ENCODE measurements at regions not wholly inside any gene's neighbourhood (a gene's known extent, or its start where the extent isn't known, plus 50 kb on each side); places are given as distances from the start of the nearest gene placed in this dataset.

DNA sequence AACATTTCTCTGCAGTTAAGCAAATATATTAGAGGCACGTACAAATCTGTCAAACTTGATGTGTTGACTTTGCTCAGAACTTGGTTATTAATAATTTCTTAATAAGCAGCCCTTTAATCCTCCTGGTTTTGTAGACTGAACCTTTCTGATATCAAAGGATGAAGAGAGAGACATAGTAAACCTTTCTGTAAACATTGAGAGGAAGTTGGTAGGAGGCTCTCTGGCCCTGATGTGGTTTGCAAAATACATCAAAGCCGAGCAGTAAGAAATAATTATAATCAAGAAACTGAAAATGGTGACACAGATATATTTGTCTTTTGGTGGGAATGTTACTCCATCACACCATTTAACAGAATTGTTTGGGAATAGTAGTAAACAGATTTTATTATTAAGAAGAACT is 111.9 kb downstream of the OXSM start:
- H3K4me3 ChIP-seq: no peak overlapping the region

DNA sequence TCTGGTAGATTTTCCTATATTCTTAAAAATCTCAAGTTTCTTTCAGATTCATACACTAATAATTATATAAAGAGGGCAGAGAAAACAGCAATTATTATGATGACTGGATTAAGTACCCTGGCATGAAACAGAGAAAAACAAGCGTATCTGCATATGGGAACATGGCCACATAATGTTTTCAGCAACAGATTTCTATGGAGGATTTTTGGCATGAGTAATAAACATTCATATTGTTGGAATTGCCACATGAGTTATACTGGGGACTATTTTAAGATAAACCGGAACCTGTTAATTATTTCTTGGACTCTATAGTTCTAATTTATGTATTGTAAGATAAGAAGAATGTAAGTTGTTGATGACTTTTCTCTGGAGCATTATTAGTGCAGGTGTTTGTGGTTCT is 112.7 kb downstream of the OXSM start:
- Histone ChIP-seq H3K9ac (ENCODE audit: low read depth in 2 of 2, low read length in 2 of 2) (no peak overlapping the region), H3K4me3 (no peak overlapping the region), H3K9me3 (no peaks in the 10 kb centered on the region), H3K27me3 (no peaks in the 10 kb centered on the region), H3K27ac (no peak overlapping the region), H3K36me3 (no peaks in the 10 kb centered on the region), H3K4me1 (no peaks in the 10 kb centered on the region)
- intact Hi-C loops (cut with DNase I): no loop called here
- DNase-seq: no peak
- TF ChIP-seq, protein P1, sequence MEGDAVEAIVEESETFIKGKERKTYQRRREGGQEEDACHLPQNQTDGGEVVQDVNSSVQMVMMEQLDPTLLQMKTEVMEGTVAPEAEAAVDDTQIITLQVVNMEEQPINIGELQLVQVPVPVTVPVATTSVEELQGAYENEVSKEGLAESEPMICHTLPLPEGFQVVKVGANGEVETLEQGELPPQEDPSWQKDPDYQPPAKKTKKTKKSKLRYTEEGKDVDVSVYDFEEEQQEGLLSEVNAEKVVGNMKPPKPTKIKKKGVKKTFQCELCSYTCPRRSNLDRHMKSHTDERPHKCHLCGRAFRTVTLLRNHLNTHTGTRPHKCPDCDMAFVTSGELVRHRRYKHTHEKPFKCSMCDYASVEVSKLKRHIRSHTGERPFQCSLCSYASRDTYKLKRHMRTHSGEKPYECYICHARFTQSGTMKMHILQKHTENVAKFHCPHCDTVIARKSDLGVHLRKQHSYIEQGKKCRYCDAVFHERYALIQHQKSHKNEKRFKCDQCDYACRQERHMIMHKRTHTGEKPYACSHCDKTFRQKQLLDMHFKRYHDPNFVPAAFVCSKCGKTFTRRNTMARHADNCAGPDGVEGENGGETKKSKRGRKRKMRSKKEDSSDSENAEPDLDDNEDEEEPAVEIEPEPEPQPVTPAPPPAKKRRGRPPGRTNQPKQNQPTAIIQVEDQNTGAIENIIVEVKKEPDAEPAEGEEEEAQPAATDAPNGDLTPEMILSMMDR (IDR thresholded peaks at IDR 0.05): no peak

More for the DNA sequence above, 111.9 kb downstream of the OXSM start:
- Histone ChIP-seq H3K36me3 (no peaks in the 10 kb centered on the region), H3K27ac (no peak overlapping the region), H3K9ac (ENCODE audit: low read depth in 2 of 2, low read length in 2 of 2) (no peak overlapping the region), H3K9me3 (no peaks in the 10 kb centered on the region), H3K27me3 (no peaks in the 10 kb centered on the region), H3K4me1 (no peaks in the 10 kb centered on the region)
- no peak for DNase-seq
- TF ChIP-seq, protein P1 (IDR thresholded peaks at IDR 0.05): no peak
- intact Hi-C loops (cut with DNase I): no loop called here

DNA sequence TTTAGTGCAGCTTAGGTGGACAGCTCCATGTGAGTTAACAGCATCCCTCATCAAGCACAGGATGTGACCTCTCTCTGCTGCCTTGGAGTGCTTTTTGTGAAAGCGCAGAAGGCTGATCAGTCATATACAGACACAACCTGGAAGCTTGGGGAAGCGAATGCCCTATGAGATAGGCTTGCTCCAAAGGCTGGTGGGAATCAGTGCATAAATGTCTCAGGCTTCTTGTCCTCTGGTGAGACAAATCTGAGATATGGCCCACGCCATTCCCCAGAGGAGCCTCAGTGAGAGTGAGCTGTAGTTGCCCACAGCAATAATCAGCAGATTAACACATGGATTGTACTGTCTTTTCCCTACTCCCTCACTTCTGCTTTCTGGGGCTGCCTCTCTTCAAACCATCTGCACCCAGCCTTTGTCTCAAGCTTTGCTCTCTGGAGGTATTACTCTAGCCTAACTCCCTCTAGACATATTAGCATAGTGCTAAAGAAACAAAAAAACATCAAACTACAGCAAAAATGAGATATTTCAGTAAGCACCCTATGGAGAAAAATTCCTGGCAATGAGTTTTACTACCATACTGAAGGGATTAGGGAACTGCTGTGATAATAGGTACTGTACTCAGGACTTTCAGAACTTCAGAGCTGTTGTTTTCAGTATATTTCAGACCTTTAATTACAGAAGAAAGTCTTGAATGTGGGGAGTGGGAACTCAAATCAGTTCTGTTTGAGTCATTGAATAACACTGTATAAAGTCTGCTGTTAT is 113.7 kb downstream of the OXSM start:
- intact Hi-C loops (cut with DNase I): no loop called here
- no peak for DNase-seq
- no peak overlapping the region for H3K9ac ChIP-seq (ENCODE audit: low read depth in 2 of 2, low read length in 2 of 2)
- H3K9me3 ChIP-seq: no peaks in the 10 kb centered on the region
- H3K27me3 ChIP-seq: no peaks in the 10 kb centered on the region
- no peak overlapping the region for H3K27ac ChIP-seq
- H3K36me3 ChIP-seq: no peaks in the 10 kb centered on the region
- no peaks in the 10 kb centered on the region for H3K4me1 ChIP-seq
- H3K4me3 ChIP-seq: no peak overlapping the region
- TF ChIP-seq, protein P1 (IDR thresholded peaks at IDR 0.05): no peak

DNA sequence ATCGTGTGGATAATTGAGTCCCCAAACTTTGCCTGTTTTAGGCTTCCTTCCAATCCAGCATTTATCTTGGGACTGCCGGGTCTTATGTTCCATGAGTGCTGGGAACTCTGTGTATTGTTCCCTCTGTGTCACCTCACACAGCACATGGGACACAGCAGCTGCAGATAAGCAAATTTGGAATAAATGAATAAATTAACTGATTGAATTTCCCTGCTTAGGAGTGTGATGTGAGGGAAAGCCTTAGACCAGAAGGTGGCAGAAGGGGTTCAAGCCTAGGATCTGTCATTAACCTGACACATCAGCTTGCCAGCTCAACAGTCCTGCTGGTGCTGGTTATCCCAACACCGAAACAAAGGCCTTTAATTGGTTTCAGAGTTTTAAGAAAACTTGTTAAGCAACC is 114.3 kb downstream of the OXSM start:
- DNase-seq: no peak
- Histone ChIP-seq H3K4me3 (no peak overlapping the region), H3K9me3 (no peaks in the 10 kb centered on the region), H3K9ac (ENCODE audit: low read depth in 2 of 2, low read length in 2 of 2) (no peak overlapping the region), H3K27me3 (no peaks in the 10 kb centered on the region), H3K36me3 (no peaks in the 10 kb centered on the region), H3K27ac (no peak overlapping the region), H3K4me1 (no peaks in the 10 kb centered on the region)
- TF ChIP-seq, protein P1 (IDR thresholded peaks at IDR 0.05): no peak
- intact Hi-C loops (cut with DNase I): no loop called here

DNA sequence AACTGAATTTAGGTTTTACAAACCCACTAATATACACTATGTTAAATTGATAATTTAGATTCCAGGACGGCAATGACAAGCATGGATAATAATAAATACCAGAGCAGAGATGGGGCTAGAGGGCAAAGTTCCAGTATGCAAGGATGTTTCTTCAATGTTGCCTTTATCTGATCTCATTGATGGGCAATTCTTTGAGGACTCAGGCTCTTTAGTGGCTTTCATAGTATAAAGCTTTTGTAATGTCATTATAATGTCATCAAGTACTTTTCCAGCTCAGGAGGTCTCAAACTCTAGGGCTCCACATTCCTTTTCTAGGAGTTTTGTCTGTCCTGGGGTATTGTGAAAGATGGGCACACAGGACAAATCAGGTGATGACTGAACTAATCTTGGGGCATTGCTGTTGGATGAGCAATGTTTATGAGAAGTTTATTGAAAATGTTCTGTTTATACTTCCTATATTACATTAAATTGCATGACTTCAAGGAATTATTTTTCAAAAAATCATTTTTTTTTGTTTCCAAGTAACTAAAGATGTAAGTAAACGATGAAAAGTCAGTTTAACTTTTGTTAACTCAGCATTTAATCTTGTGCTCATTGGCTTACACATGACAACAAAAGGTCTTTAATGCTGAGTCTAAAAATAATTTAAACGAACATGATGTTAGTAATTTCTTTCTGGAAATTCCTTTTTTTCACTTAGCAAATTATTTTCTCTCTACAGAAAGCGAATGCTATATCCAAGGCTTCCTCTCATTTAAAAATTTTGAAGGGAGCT is 116.4 kb downstream of the OXSM start:
- intact Hi-C loops (cut with DNase I): no loop called here
- no peaks in the 10 kb centered on the region for H3K36me3 ChIP-seq
- no peak overlapping the region for H3K4me3 ChIP-seq
- no peaks in the 10 kb centered on the region for H3K4me1 ChIP-seq
- H3K27me3 ChIP-seq: no peaks in the 10 kb centered on the region
- H3K27ac ChIP-seq: no peak overlapping the region
- no peak overlapping the region for H3K9ac ChIP-seq (ENCODE audit: low read depth in 2 of 2, low read length in 2 of 2)
- H3K9me3 ChIP-seq: no peaks in the 10 kb centered on the region
- no peak for DNase-seq
- TF ChIP-seq, protein P1 (IDR thresholded peaks at IDR 0.05): no peak
